Pancreas (tissue), 10 donors: ENCODE measurements at regions not wholly inside any gene's neighbourhood (a gene's known extent, or its start where the extent isn't known, plus 50 kb on each side); places are given as distances from the start of the nearest gene placed in this dataset.

Experiments used
- ATAC-seq, 4 donors: fragments of 200-7000 bp; cut with Tn5 transposase; one replicate each; pipeline versions ENCODE4 v1.8.0 to v1.9.1; 2020; ENCODE audit warnings: mild to moderate bottlenecking in 4 of 4, moderate library complexity in 4 of 4
- DNase-seq, 6 donors: peaks; one replicate each; pipeline ENCODE4 v3.0.0-alpha.2; 2020
- FAIRE-seq: peaks from 2 replicates; lab custom pipeline; 2012; peaks lifted over from hg19 to GRCh38; lab: Jason Lieb, UNC
- H3K27ac ChIP-seq, 4 donors: fragments of 200-600 bp; sonication (generic); 1 replicate in 3 of 4; 2 replicates in 1 of 4; pipeline versions ENCODE4 v1.5.0 to v1.8.0; 2020
- H3K27me3 ChIP-seq, 4 donors: fragments of 200-600 bp; one replicate each; pipeline ENCODE4 v1.8.0; 2021
- H3K36me3 ChIP-seq, 3 donors: fragments of 200-600 bp; sonication (generic) in 1 of 3; one replicate each; pipeline versions ENCODE4 v1.5.0 to v1.8.0; 2020 to 2021
- H3K4me1 ChIP-seq, 3 donors: fragments of 200-600 bp; one replicate each; pipeline ENCODE4 v1.8.0; 2021
- H3K4me3 ChIP-seq, 4 donors: fragments of 200-600 bp; sonication (generic) in 2 of 4; one replicate each; pipeline versions ENCODE4 v1.5.0 to v1.8.0; 2020 to 2021
- H3K9me3 ChIP-seq, 4 donors: fragments of 200-600 bp; one replicate each; pipeline ENCODE4 v1.8.0; 2021
- CTCF ChIP-seq, 4 donors: fragments of 200-600 bp; sonication (generic) in 3 of 4; IDR thresholded peaks; one replicate each; pipeline versions ENCODE4 v1.5.0 to v1.8.0; 2021; ENCODE audit warnings: antibody characterized with exemption in 4 of 4
- WGBS, 2 donors: extraction: QIAGEN DNeasy Blood & Tissue Kit; methylation state at CpG; one replicate each; pipeline ENCODE4 v1.1.7; 2013; 5-methylcytosine and 5-hydroxymethylcytosine counted together
- intact Hi-C, 3 donors: fragments of 100-400 bp; cut with DNase I; formaldehyde crosslinking; loops; one replicate each; pipeline versions ENCODE4 v1.11.1 to v1.14.2; 2022
- donor health status: healthy with polysubstance abuse.
- donor health status: DM: no; HTN: no; CAD: no; lungs with moderate emphysema.
- donor health status: DM: no; HTN: no; CAD: no.
- donor health status: control.
- donor health status: control.
- donor health status: Bipolar disorder and iron deficiency.
- donor health status: DM: yes; HTN: yes; CAD: no.
- donor health status: DM: no; HTN: no; CAD: no.
- donor health status: DM: no; HTN: no; CAD: no.
- donor health status: DM: yes; HTN: yes; CAD: no.

- H3K36me3 ChIP-seq = no peaks in the 10 kb centered on the region
- DNase-seq = no peak
- intact Hi-C loops = no loop called here
These were observed 113.8 kb upstream of the COL8A1 start for GRCh38 chr3:99524559-99524958.

GRCh38 chr3:99523431-99524127, 114.8 kb upstream of the COL8A1 start:
- no peak for DNase-seq
- Histone ChIP-seq H3K36me3 (no peaks in the 10 kb centered on the region), H3K27ac (no peak overlapping the region), H3K9me3 (no peaks in the 10 kb centered on the region), H3K4me1 (no peaks in the 10 kb centered on the region), H3K4me3 (no peak overlapping the region), H3K27me3 (no peaks in the 10 kb centered on the region)
- ATAC-seq = no peak
- TF ChIP-seq CTCF (IDR thresholded peaks at IDR 0.05) = no peak
- WGBS, 2 donors = 53 to 67% methylated on average over 3 of the region's 3 CpGs
- intact Hi-C loops = no loop called here
- FAIRE-seq = no peak

More at GRCh38 chr3:99524559-99524958, 113.8 kb upstream of the COL8A1 start:
- FAIRE-seq (no peak), ATAC-seq (no peak)
- H3K27ac ChIP-seq = no peak overlapping the region
- no peaks in the 10 kb centered on the region for H3K27me3 ChIP-seq
- no peaks in the 10 kb centered on the region for H3K9me3 ChIP-seq
- H3K4me3 ChIP-seq = no peak overlapping the region
- no peak for TF ChIP-seq CTCF (IDR thresholded peaks at IDR 0.05)
- H3K4me1 ChIP-seq = no peaks in the 10 kb centered on the region

GRCh38 chr3:99522147-99522546, 116.2 kb upstream of the COL8A1 start:
- no peak for TF ChIP-seq CTCF (IDR thresholded peaks at IDR 0.05)
- 51 to 60% methylated on average over 2 of the region's 2 CpGs for WGBS, 2 donors
- Histone ChIP-seq H3K9me3 (no peaks in the 10 kb centered on the region), H3K27ac (no peak overlapping the region), H3K4me3 (no peak overlapping the region), H3K36me3 (no peaks in the 10 kb centered on the region), H3K27me3 (no peaks in the 10 kb centered on the region), H3K4me1 (no peaks in the 10 kb centered on the region)
- intact Hi-C loops = no loop called here
- no peak for ATAC-seq
- no peak for FAIRE-seq
- DNase-seq = no peak

GRCh38 chr3:99521551-99521950, 116.8 kb upstream of the COL8A1 start:
- Histone ChIP-seq H3K27me3 (no peaks in the 10 kb centered on the region), H3K9me3 (no peaks in the 10 kb centered on the region), H3K4me1 (no peaks in the 10 kb centered on the region), H3K4me3 (no peak overlapping the region), H3K27ac (no peak overlapping the region), H3K36me3 (no peaks in the 10 kb centered on the region)
- ATAC-seq = no peak
- no peak for DNase-seq
- TF ChIP-seq CTCF (IDR thresholded peaks at IDR 0.05) = no peak
- FAIRE-seq = no peak
- 51 to 74% methylated on average over 2 of the region's 2 CpGs for WGBS, 2 donors
- intact Hi-C loops = no loop called here

- ATAC-seq = no peak
- Histone ChIP-seq H3K27ac (no peak overlapping the region), H3K9me3 (no peaks in the 10 kb centered on the region), H3K4me1 (no peaks in the 10 kb centered on the region), H3K27me3 (no peaks in the 10 kb centered on the region), H3K4me3 (no peak overlapping the region), H3K36me3 (no peaks in the 10 kb centered on the region)
- TF ChIP-seq CTCF (IDR thresholded peaks at IDR 0.05) = no peak
- intact Hi-C loops = no loop called here
- FAIRE-seq = no peak
- DNase-seq = no peak
These were observed 117.9 kb upstream of the COL8A1 start for GRCh38 chr3:99520513-99520912.
